GM10266 (cell line): ENCODE measurements at regions not wholly inside any gene's neighbourhood (a gene's known extent, or its start where the extent isn't known, plus 50 kb on each side); places are given as distances from the start of the nearest gene placed in this dataset.
"Not testable (repeated sequence)": the region's sequence is repeated elsewhere in the genome, so short reads cannot be mapped to it uniquely, and the experiment has no call there.

Source experiments
- DNase-seq: peaks from one replicate; pipeline ENCODE4 v3.0.0; 2012; ENCODE audit errors: extremely low spot score
- TF ChIP-seq, protein P1 (sequence below): IDR thresholded peaks from 2 replicates; pipeline ENCODE4 v1.5.1; 2012; ENCODE audit warnings: mild to moderate bottlenecking, low read depth; ENCODE audit not compliant: control insufficient read depth, insufficient read depth; ENCODE audit errors: missing control alignments

DNA sequence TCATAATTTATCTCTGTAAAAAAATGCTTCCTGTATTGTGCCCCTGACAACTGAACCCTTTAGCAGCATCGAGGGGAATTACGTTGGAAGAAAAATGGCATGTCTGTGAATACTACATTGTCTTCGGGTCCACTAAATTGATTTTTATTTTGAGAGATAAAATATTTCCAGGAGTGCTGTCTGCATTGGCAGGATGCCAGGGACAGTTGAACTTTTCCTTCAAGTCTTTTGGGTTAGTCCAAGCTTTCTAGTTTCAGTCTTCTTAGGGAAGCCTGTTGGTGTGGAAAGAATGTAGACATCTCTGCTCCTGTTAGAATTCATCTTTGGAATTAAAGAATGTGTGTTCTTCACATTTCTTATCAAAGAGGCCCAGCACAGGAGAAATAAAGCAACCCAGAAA, 557.9 kb downstream of the TMEM114 start:
- TF ChIP-seq, protein P1, sequence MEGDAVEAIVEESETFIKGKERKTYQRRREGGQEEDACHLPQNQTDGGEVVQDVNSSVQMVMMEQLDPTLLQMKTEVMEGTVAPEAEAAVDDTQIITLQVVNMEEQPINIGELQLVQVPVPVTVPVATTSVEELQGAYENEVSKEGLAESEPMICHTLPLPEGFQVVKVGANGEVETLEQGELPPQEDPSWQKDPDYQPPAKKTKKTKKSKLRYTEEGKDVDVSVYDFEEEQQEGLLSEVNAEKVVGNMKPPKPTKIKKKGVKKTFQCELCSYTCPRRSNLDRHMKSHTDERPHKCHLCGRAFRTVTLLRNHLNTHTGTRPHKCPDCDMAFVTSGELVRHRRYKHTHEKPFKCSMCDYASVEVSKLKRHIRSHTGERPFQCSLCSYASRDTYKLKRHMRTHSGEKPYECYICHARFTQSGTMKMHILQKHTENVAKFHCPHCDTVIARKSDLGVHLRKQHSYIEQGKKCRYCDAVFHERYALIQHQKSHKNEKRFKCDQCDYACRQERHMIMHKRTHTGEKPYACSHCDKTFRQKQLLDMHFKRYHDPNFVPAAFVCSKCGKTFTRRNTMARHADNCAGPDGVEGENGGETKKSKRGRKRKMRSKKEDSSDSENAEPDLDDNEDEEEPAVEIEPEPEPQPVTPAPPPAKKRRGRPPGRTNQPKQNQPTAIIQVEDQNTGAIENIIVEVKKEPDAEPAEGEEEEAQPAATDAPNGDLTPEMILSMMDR = no peak

DNA sequence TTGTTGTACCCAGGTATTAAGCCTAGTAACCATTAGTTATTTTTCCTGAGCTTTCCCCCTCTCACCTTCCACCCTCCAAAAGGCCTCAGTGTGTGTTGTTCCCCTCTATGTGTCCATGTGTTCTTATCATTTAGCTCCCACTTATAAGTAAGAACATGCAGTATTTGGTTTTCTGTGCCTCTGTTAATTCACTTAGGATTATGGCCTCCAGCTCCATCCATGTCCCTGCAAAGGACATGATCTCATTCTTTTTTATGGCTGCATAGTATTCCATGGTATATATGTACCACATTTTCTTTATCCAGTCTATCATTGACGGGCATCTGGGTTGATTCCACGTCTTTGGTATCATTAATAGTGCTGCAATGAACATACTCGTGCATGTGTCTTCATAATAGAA, 560.3 kb downstream of the TMEM114 start:
- not testable (repeated sequence) for DNase-seq

More for the DNA sequence above, 557.9 kb downstream of the TMEM114 start:
- no peak for DNase-seq

DNA sequence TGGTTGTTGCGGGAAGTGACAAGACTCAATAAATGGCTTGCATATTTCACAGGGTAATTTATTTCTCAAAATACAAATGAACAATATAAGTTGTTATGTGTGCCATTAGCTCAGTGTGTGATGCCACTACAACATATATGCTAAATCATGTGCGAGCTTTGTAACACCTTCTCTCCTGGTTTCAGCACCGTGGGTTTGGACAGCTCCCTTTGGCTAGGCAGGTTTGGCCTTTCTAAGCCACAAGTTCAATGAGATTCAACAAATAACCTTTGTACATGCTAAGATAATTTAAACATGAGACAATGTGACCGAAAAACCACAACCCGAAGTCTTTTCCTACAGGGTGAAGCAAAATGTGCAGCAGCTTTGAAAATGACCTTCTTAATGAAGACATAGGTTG, 563.9 kb downstream of the TMEM114 start:
- no peak for DNase-seq

DNA sequence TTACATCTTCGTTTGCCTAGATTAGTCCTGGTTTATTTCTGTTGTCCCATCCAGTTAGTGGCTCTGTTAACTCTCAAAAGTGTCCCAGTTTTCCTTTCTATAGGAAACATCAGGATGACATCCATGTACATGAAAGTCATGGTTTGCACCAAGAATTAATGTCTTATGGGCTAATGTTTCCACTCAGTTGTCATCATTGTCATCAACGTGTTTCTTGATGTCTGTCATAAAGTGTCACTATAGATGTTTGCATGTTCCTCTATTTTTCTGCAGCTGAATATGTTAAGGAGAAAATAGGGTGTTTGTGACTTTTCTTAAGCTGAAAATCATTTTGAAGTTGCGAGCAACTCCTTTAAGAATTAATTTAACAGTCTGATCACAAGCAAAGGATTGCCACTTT, 567.0 kb downstream of the TMEM114 start:
- TF ChIP-seq, protein P1 = no peak

More for the DNA sequence above, 563.9 kb downstream of the TMEM114 start:
- TF ChIP-seq, protein P1 = no peak

DNA sequence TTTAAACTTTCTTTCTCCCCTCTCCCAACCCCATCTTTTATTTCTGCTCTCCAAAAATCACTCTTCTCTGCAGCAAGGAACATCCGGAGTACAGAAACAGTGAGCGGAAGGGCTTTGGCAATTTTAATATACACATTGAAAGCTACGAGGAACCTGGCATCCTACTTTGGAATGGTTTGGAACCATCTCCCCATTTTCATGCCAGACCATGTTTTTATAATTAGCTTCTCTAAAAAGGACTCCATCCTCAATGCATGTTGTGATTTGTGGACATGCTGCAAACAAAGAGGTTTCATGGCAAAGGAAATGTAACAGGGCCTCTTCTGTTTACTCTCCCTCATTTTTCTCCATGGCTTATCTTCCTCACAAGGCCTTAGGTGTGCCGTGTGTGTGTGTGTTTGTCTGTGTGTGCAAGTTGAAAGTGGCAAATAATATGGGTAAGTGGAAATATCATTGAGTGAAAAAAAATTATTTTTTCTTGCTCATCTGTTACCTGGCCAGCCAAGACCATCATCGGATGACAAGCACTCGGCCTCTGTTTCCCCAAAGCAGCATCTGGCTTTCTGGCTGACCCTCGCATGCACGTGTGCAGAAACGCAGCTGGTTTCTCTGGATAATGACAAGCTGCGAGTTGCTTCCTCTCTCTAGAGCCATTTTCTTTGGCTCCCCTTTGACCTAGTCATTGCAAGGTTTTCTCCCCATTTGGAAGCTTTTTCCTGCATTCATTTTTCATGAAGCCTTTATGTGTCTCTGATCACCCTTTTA, 585.0 kb downstream of the TMEM114 start:
- TF ChIP-seq, protein P1 = no peak
- DNase-seq = no peak

More for the DNA sequence above, 567.0 kb downstream of the TMEM114 start:
- DNase-seq = no peak

DNA sequence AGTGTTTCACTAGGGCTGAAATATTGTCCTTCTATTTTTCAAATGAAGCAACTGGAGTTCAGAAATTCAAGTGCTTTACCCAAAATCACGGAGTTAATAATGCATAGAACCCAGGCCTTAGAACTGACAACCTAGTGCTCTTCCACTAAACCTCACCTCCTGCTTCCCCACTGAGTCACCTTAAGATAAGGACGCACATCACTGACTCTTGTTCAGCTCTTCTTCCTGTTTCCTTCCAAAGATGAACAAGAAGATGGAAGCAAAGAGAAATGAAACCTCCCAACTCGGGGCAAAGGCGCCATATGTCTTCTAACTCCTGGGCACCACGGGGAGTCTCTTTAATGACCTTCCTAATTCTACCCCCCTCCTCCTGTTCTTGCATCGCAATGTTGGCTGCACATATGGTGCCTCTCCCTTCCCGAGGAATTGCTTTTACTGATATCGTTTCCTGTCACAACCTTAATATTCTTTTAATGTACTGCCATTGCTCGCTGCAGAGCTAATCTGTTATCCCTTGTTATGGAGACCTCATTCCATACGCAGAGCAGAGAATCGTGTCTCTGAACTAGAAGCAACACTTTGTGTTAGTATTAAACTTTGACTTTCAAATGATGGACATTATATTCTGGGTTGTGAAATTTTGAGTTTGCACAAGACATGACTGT, 591.4 kb downstream of the TMEM114 start:
- TF ChIP-seq, protein P1 = no peak

DNA sequence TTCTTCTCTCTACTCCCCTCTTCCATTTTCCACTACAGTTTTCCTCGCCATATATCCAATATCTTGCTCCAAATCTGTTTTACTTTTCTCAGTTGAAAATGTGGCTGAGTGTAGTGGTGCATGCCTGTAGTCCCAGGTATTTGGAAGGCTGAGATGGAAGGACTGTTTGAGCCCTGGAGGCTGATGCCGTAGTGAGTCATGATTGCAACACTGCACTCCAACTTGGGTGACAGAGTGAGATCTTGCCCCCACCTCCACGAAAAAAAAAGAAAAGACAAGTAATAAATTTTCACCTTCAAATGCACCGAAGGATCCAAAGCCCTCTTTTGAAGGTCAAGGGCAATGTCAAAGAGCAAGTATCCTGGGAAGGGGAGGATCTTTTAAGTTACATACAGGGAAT, 592.3 kb downstream of the TMEM114 start:
- TF ChIP-seq, protein P1 = no peak
- DNase-seq = no peak

More for the DNA sequence above, 591.4 kb downstream of the TMEM114 start:
- DNase-seq = no peak
